ENCODE measurements at regions not wholly inside any gene's neighbourhood (a gene's known extent, or its start where the extent isn't known, plus 50 kb on each side); places are given as distances from the start of the nearest gene placed in this dataset.
A peak's percentile ranks its signal among the peaks of the same experiment; 100 is the strongest.

DNA sequence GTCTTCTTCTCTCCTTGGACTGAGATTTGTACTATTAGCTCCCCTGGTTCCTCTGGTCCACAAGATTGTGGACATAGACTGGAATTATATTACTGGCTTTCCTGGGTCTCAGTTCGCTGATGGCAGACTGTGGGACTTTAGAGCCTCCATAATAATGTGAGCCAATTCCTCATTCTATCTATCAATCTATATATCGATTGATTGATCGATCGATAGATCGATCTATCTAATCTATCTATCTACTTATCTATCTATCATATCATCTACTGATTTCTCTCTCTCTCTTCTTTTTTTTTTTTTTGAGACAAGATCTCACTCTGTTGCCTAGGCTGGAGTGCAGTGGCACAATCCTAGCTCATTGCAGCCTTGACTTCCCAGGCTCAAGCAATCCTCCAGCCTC is 51.5 kb upstream of the DDR1 start:
- Histone ChIP-seq H3K27me3 (ENCODE audit: control insufficient read depth, insufficient read depth, low read length) (no peaks in the 10 kb centered on the region), H3K4me3 (ENCODE audit: low read depth, low read length) (no peak overlapping the region), H3K9ac (ENCODE audit: low read depth, low read length) (no peak overlapping the region), H3K27ac (ENCODE audit: low read depth, low read length) (no peak overlapping the region), H3K4me1 (ENCODE audit: control insufficient read depth, insufficient read depth, low read length) (peaks cover 11% of the 10 kb centered on the region), H3K9me3 (ENCODE audit: control insufficient read depth, insufficient read depth, low read length) (no peaks in the 10 kb centered on the region; the same call in 1 of the 2 replicates), H3K36me3 (ENCODE audit: control insufficient read depth, insufficient read depth, low read length) (no peaks in the 10 kb centered on the region; the same call in 1 of the 2 replicates)

DNA sequence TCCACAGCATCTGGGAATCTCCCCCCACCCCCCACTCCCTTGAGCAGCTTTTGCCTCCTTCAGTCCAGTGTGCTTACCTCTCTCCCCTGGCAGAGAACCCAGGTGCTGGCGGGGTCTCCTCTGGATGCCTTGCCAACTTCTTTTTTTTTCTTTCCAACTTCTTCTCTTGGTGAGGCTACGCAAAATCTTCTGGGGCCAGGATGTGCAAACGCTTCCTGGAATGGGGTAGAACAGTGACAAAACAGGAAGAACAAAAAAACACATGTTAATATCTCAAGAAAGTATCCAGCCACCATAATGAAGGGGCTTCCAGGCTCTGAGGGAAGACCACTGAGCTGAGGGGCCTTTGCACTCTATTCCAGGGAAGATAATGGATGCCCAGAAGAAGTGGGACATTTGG is 53.9 kb upstream of the DDR1 start:
- no peak overlapping the region for H3K4me3 ChIP-seq (ENCODE audit: low read depth, low read length)
- H3K4me1 ChIP-seq (ENCODE audit: control insufficient read depth, insufficient read depth, low read length) = peaks cover 9% of the 10 kb centered on the region
- H3K27ac ChIP-seq (ENCODE audit: low read depth, low read length) = no peak overlapping the region
- no peaks in the 10 kb centered on the region for H3K27me3 ChIP-seq (ENCODE audit: control insufficient read depth, insufficient read depth, low read length)
- no peaks in the 10 kb centered on the region for H3K9me3 ChIP-seq (ENCODE audit: control insufficient read depth, insufficient read depth, low read length)
- H3K36me3 ChIP-seq (ENCODE audit: control insufficient read depth, insufficient read depth, low read length) = no peaks in the 10 kb centered on the region
- H3K9ac ChIP-seq (ENCODE audit: low read depth, low read length) = no peak overlapping the region

DNA sequence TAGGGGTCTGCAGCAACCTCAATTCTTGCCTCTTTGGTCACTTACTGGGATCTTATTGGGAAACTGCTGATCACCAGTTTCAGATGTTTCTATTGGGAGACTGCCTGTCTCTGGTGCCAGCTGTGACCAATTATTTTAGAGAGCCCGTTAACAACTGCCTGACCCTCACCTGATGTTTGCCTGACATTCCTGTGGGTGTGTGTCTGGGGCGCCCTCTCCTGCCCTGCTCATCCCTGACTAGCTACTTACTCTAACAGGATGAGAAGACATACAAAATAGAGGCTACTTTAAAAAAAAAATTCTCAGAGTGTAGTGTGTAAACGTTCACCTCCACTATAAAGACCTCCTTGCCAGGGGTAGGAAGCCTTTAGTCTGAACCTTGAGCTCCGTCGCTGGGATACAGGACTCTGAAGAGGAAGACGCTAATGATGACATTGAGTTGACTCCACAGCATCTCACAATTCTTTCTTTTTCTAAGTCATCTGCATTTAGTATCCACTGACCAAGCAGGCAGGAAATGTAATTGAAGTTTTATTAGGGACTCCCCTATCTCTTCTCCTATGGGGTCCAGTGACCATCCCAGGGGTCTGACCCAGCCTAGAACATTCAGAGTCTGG is 54.6 kb upstream of the DDR1 start:
- H3K9ac ChIP-seq (ENCODE audit: low read depth, low read length) = no peak overlapping the region
- peaks cover 9% of the 10 kb centered on the region for H3K4me1 ChIP-seq (ENCODE audit: control insufficient read depth, insufficient read depth, low read length)
- no peaks in the 10 kb centered on the region for H3K9me3 ChIP-seq (ENCODE audit: control insufficient read depth, insufficient read depth, low read length)
- no peak overlapping the region for H3K4me3 ChIP-seq (ENCODE audit: low read depth, low read length)
- H3K27ac ChIP-seq (ENCODE audit: low read depth, low read length) = no peak overlapping the region
- no peaks in the 10 kb centered on the region for H3K27me3 ChIP-seq (ENCODE audit: control insufficient read depth, insufficient read depth, low read length)
- no peaks in the 10 kb centered on the region for H3K36me3 ChIP-seq (ENCODE audit: control insufficient read depth, insufficient read depth, low read length)

DNA sequence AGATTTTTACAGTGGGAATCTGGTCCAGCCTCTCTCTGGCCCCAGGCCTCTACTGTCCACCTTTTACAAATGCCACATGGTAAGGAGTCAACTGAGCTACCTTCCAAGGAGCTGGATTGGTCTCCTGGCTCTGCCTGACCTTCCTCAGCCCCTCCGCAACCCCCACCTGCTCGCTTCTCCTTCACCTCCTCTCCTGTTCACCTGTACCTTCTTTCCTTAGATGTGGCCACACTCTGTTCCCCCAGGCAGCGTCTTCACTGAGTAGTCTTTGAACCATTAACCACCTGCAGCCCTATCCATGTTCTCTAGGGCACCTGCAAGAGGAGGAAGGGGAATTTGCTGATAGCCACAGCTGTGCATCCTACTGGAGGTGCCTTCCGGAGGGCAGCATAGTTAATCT is 55.3 kb upstream of the DDR1 start:
- Histone ChIP-seq H3K4me3 (ENCODE audit: low read depth, low read length) (no peak overlapping the region), H3K9ac (ENCODE audit: low read depth, low read length) (no peak overlapping the region), H3K27me3 (ENCODE audit: control insufficient read depth, insufficient read depth, low read length) (no peaks in the 10 kb centered on the region), H3K36me3 (ENCODE audit: control insufficient read depth, insufficient read depth, low read length) (no peaks in the 10 kb centered on the region), H3K4me1 (ENCODE audit: control insufficient read depth, insufficient read depth, low read length) (peaks cover 9% of the 10 kb centered on the region), H3K9me3 (ENCODE audit: control insufficient read depth, insufficient read depth, low read length) (no peaks in the 10 kb centered on the region), H3K27ac (ENCODE audit: low read depth, low read length) (no peak overlapping the region)

DNA sequence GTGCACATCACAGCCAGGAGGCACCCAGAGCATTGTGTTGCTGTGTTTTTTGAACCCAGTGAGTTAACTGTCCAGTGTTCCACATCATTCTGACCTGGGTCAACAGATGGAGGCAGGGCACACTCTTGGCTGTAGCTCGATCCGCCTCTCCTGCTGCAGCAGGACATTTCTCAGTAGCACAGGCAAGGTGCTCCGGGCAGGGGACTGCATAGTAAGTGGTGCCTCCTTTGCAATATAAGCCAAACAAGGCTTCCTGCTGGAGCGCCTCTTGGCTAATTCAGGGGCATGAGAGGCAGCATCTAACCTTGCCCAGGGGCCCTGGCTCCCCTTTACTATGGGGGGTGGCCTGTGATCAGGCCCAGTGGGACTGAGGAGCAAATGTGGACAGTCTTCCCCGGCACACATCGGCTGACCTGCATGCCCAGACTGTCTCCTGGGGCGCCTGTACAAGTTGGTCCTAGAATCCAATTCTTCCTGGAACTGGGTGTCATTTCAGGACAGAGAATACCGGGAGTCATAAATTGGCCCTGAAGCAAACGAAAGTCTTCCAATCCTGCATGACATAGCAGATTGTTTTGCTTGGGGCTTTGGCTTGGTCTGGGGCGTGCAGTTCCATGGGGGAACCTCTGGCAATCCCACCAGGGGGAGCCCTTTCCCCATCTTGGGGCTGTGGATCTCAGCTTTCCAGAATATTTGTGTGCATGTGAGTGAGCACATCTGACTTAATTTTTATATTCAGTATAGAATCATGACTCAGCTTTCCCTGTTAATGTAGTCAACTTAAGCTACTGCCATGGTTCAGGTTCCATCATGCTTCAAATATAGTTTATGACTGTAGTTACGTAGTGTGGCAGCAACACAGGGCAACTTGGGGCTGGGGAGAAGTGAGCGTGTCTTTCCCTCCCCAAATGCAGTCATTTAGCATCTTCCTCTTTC is 56.0 kb upstream of the DDR1 start:
- Histone ChIP-seq H3K4me1 (ENCODE audit: control insufficient read depth, insufficient read depth, low read length) (peaks cover 9% of the 10 kb centered on the region), H3K9ac (ENCODE audit: low read depth, low read length) (peak overlapping the region; percentile 45; the same call in 1 of the 2 replicates), H3K4me3 (ENCODE audit: low read depth, low read length) (no peak overlapping the region), H3K9me3 (ENCODE audit: control insufficient read depth, insufficient read depth, low read length) (no peaks in the 10 kb centered on the region), H3K27ac (ENCODE audit: low read depth, low read length) (peak overlapping the region; percentile 46), H3K27me3 (ENCODE audit: control insufficient read depth, insufficient read depth, low read length) (no peaks in the 10 kb centered on the region), H3K36me3 (ENCODE audit: control insufficient read depth, insufficient read depth, low read length) (no peaks in the 10 kb centered on the region)

DNA sequence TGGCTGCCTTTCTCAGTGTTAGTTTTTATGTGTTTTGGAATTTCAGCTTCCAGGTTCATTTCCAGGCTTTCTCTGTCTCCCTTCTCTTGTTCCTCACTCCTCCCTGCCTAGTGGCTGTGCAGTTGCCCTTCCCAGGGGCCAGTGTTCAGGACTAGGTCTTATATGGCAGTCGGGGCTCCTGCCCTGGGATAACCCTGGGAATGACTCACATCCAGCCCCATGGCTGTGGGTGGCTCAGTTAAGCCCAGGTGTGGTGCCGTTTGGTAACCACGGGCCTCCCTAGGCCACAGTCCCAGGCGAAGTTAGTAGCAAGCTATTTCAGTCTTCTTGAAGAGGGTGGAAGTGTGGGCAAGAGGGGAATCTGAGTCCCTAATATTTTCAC is 57.4 kb upstream of the DDR1 start:
- Histone ChIP-seq H3K9me3 (ENCODE audit: control insufficient read depth, insufficient read depth, low read length) (no peaks in the 10 kb centered on the region), H3K27ac (ENCODE audit: low read depth, low read length) (no peak overlapping the region), H3K9ac (ENCODE audit: low read depth, low read length) (no peak overlapping the region), H3K27me3 (ENCODE audit: control insufficient read depth, insufficient read depth, low read length) (no peaks in the 10 kb centered on the region), H3K4me1 (ENCODE audit: control insufficient read depth, insufficient read depth, low read length) (peaks cover 15% of the 10 kb centered on the region), H3K4me3 (ENCODE audit: low read depth, low read length) (no peak overlapping the region), H3K36me3 (ENCODE audit: control insufficient read depth, insufficient read depth, low read length) (no peaks in the 10 kb centered on the region)

DNA sequence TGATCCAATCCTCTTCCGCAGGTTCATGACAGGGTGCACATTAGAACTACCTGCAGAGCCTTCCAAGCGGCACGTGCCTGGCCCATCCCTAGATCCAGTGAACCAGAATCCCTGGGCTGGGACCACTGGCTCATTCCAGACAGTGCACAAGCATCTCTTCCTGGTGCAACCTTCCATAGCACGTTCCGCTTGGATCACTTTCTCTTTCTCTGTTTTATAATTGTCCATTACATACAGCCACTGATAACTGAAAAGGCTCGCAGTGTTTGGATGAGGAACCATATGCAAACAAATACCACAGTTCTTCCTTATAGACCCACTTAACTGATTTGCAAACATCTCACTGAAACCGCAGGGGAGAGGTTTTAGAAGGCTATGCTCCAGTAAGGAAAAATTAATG is 59.6 kb upstream of the DDR1 start:
- H3K4me3 ChIP-seq (ENCODE audit: low read depth, low read length) = no peak overlapping the region
- no peak overlapping the region for H3K27ac ChIP-seq (ENCODE audit: low read depth, low read length)
- no peaks in the 10 kb centered on the region for H3K27me3 ChIP-seq (ENCODE audit: control insufficient read depth, insufficient read depth, low read length)
- no peaks in the 10 kb centered on the region for H3K36me3 ChIP-seq (ENCODE audit: control insufficient read depth, insufficient read depth, low read length)
- peaks cover 13% of the 10 kb centered on the region for H3K4me1 ChIP-seq (ENCODE audit: control insufficient read depth, insufficient read depth, low read length)
- H3K9ac ChIP-seq (ENCODE audit: low read depth, low read length) = no peak overlapping the region
- H3K9me3 ChIP-seq (ENCODE audit: control insufficient read depth, insufficient read depth, low read length) = no peaks in the 10 kb centered on the region

DNA sequence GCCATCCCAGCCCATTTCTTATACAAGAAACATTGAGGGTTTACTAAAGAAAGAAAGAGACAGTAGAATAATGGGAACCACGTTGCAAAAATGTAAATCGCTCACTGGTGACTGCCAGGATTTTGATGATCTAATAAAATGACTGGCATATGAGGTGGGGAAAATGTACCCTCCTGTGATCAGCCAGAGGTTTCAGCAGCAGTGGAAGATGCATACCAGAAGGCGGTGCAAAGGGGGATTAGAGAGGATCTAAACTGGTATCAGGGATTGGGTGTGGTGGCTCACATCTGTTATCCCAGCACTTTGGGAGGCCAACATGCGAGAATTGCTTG is 60.8 kb upstream of the DDR1 start:
- no peaks in the 10 kb centered on the region for H3K27me3 ChIP-seq (ENCODE audit: control insufficient read depth, insufficient read depth, low read length)
- no peaks in the 10 kb centered on the region for H3K9me3 ChIP-seq (ENCODE audit: control insufficient read depth, insufficient read depth, low read length)
- H3K4me3 ChIP-seq (ENCODE audit: low read depth, low read length) = no peak overlapping the region
- no peak overlapping the region for H3K9ac ChIP-seq (ENCODE audit: low read depth, low read length)
- peaks cover 13% of the 10 kb centered on the region for H3K4me1 ChIP-seq (ENCODE audit: control insufficient read depth, insufficient read depth, low read length)
- H3K36me3 ChIP-seq (ENCODE audit: control insufficient read depth, insufficient read depth, low read length) = no peaks in the 10 kb centered on the region
- H3K27ac ChIP-seq (ENCODE audit: low read depth, low read length) = no peak overlapping the region

DNA sequence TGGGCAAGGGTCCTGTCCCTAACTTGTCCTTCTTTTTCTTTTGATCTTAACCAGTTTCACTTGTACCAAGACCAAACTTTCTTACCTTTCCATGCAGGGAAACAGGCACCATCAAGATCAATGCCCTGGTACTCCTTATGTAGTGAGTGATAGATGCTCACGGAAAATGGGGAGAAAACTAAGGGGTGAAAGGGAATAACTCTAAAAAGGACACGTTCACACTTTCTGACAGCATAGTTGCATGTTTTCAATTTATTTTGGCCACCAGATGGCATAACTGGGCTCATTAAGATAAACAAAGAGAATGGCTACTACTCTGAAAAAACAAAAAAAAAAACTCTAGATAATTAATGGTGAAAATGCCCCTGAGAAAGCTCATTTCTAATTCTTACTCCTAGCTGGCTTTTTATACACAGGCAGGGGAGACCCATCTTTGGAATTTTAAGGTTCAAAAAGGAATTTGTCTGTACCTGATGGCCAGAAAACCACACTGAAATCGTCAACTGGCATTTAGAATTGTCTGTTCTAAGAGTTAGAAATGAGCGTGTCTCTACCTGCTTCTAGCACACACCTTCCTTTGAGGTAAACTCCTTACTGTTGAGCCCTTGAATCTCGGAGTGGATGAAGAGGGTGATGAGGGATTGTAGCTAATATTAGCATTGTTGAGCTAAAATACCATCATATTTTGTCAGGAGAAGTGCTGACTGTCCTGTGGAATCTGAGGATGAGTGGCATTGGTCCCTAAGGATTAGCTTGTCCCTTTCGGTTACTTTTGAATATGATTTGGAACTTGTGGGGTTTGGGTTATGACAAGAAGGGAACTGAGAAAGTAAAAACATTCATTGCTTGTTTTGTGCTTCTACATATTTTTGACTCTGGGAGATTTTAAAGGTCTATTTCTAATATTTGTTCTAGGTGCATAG is 62.2 kb upstream of the DDR1 start:
- 0 out of 2 replicates have a peak, but pooled peaks cover 8% of the 10 kb centered on the region for H3K4me1 ChIP-seq (ENCODE audit: control insufficient read depth, insufficient read depth, low read length)
- no peak overlapping the region for H3K9ac ChIP-seq (ENCODE audit: low read depth, low read length)
- no peaks in the 10 kb centered on the region for H3K27me3 ChIP-seq (ENCODE audit: control insufficient read depth, insufficient read depth, low read length)
- H3K27ac ChIP-seq (ENCODE audit: low read depth, low read length) = peak overlapping the region; percentile 46
- H3K36me3 ChIP-seq (ENCODE audit: control insufficient read depth, insufficient read depth, low read length) = no peaks in the 10 kb centered on the region
- no peaks in the 10 kb centered on the region for H3K9me3 ChIP-seq (ENCODE audit: control insufficient read depth, insufficient read depth, low read length)
- H3K4me3 ChIP-seq (ENCODE audit: low read depth, low read length) = no peak overlapping the region

DNA sequence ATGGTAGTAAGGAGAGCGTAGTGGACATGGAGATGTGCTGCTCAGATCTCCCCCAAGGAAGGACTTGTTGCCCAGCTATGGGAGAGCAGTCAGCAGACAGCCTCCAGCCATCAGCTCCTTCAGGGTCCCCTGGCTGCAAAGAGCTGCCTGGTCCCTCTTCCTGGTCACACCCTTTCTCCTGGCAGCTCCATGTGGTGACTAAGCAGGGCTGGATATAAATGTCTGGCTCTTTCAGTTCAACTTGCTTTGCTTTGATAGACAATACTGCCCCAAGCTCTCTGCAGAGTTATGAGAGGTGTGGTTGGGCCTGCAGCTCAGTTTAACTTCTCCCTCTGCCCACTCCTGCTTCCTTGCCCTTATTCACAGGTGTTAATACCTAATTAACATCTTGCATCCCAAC is 64.1 kb upstream of the DDR1 start:
- Histone ChIP-seq H3K4me1 (ENCODE audit: control insufficient read depth, insufficient read depth, low read length) (0 out of 2 replicates have a peak, but pooled peaks cover 8% of the 10 kb centered on the region), H3K9me3 (ENCODE audit: control insufficient read depth, insufficient read depth, low read length) (no peaks in the 10 kb centered on the region), H3K27ac (ENCODE audit: low read depth, low read length) (no peak overlapping the region), H3K9ac (ENCODE audit: low read depth, low read length) (no peak overlapping the region), H3K36me3 (ENCODE audit: control insufficient read depth, insufficient read depth, low read length) (no peaks in the 10 kb centered on the region), H3K4me3 (ENCODE audit: low read depth, low read length) (no peak overlapping the region), H3K27me3 (ENCODE audit: control insufficient read depth, insufficient read depth, low read length) (no peaks in the 10 kb centered on the region)
